ENCODE measurements at regions not wholly inside any gene's neighbourhood (a gene's known extent, or its start where the extent isn't known, plus 50 kb on each side); places are given as distances from the start of the nearest gene placed in this dataset.

DNA sequence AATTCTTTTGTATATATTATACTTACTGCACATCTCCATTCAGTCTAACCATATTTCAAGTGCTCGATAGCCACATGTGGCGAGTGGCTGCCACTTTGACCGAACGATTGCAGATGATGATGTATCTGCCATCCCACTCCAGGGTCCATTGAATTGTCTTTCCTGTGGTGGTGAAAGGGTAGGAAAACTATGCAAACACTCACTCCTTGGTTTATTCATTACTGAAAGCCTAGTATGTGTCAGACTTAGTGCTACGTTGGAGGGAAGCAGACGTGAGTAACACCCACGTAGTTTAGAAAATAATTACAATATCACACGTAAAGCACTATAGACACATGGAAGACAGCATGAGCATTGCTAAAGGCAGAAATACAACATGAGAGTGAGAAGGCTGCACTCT, 353.7 kb downstream of the CSNK1G3 start:
- ChIA-PET CTCF (ENCODE audit: partially characterized antibody) (no interaction called here), POLR2A (ENCODE audit: partially characterized antibody) (no interaction called here)
- H3K18ac ChIP-seq (ENCODE audit: extremely low read depth, low read length): no peak overlapping the region
- no peak for FAIRE-seq
- 89% methylated on average over 8 of the region's 8 CpGs; no CpG with 5 or more reads in 1 of the 2 experiments for WGBS, 2 experiments (ENCODE audit: extremely low coverage in 1 of 2, insufficient coverage in 1 of 2, insufficient read length in 1 of 2, insufficient replicate concordance in 2 of 2, low coverage in 1 of 2, low lambda C conversion rate in 2 of 2, missing lambda C conversion rate in 1 of 2)
- no peak overlapping the region for H2BK5ac ChIP-seq (ENCODE audit: low read depth, low read length)
- no peaks in the 10 kb centered on the region for H3K36me3 ChIP-seq (ENCODE audit: control insufficient read depth in 2 of 4, insufficient read depth in 4 of 4, low read length in 3 of 4)
- H2AFZ ChIP-seq (ENCODE audit: low read length): no peak overlapping the region
- H4K5ac ChIP-seq (ENCODE audit: insufficient read length, low read depth, low read length): no peak overlapping the region
- peak overlapping the region; percentile 50; the same call in 1 of the 2 replicates for H2BK20ac ChIP-seq (ENCODE audit: low read length)
- no peak overlapping the region for H3K14ac ChIP-seq (ENCODE audit: insufficient read length)
- H4K91ac ChIP-seq (replicated peaks; ENCODE audit: insufficient read length, low read length): no peak overlapping the region
- no peaks in the 10 kb centered on the region for H3K79me2 ChIP-seq (ENCODE audit: control insufficient read depth in 1 of 2, insufficient read depth in 2 of 2, low read length in 2 of 2)
- H2AK5ac ChIP-seq (ENCODE audit: low read depth, low read length): no peak overlapping the region
- TF ChIP-seq SUZ12 (IDR thresholded peaks at IDR 0.05; ENCODE audit: low read length): no peak
- TF ChIP-seq TEAD4 (IDR thresholded peaks at IDR 0.05; ENCODE audit: low read depth, low read length): no peak
- no peak for TF ChIP-seq RBBP5 (IDR thresholded peaks at IDR 0.05; ENCODE audit: borderline replicate concordance, low read depth, low read length)
- TF ChIP-seq NANOG (IDR thresholded peaks at IDR 0.05; ENCODE audit: insufficient read depth, low read depth, low read length, poor library complexity, severe bottlenecking): no peak
- no peak for TF ChIP-seq SIX5 (IDR thresholded peaks at IDR 0.05; ENCODE audit: low read depth, low read length)
- TF ChIP-seq CEBPB (IDR thresholded peaks at IDR 0.05; ENCODE audit: low read depth, low read length): no peak
- no peak for TF ChIP-seq EP300 (IDR thresholded peaks at IDR 0.05; ENCODE audit: borderline replicate concordance in 1 of 2, low read depth in 2 of 2, low read length in 2 of 2)
- TF ChIP-seq SP4 (IDR thresholded peaks at IDR 0.05; ENCODE audit: low read length): no peak
- no peak overlapping the region for H2BK120ac ChIP-seq (replicated peaks; ENCODE audit: low read depth, low read length)
- H3K4ac ChIP-seq (replicated peaks; ENCODE audit: insufficient read length, low read depth, low read length): no peak overlapping the region
- no peaks in the 10 kb centered on the region for H3K4me1 ChIP-seq (replicated peaks in 1 of 4; ENCODE audit: control insufficient read depth in 3 of 4, insufficient read depth in 4 of 4, low read length in 3 of 4)
- H3K27me3 ChIP-seq (replicated peaks in 1 of 4; ENCODE audit: control insufficient read depth in 3 of 4, extremely low read depth in 1 of 4, insufficient read depth in 3 of 4, low read length in 3 of 4): no peaks in the 10 kb centered on the region
- H3K4me3 ChIP-seq (ENCODE audit: extremely low read depth in 1 of 4, insufficient read depth in 2 of 4, low read depth in 3 of 4, low read length in 4 of 4): no peak overlapping the region
- no peak for DNase-seq (ENCODE audit: low read depth in 1 of 2, low spot score in 2 of 2)
- no peak overlapping the region for H3K27ac ChIP-seq (ENCODE audit: low read depth, low read length)
- H4K8ac ChIP-seq (ENCODE audit: extremely low read depth, insufficient read depth, low read length): no peak overlapping the region
- H3K4me2 ChIP-seq (ENCODE audit: insufficient read depth in 1 of 2, low read depth in 2 of 2, low read length in 2 of 2): no peak overlapping the region
- H3K23ac ChIP-seq (ENCODE audit: insufficient read length): no peak overlapping the region
- no peak overlapping the region for H3K56ac ChIP-seq (replicated peaks; ENCODE audit: insufficient read length, low read depth, low read length)
- H3K9me3 ChIP-seq (ENCODE audit: insufficient read depth in 2 of 2, low read depth in 1 of 2, low read length in 1 of 2): no peaks in the 10 kb centered on the region
- H4K20me1 ChIP-seq (replicated peaks in 1 of 2; ENCODE audit: control insufficient read depth in 1 of 2, insufficient read depth in 2 of 2, low read length in 2 of 2): no peaks in the 10 kb centered on the region
- H2BK15ac ChIP-seq (ENCODE audit: low read length): no peak overlapping the region
- no peak overlapping the region for H3K9ac ChIP-seq (replicated peaks in 1 of 4; ENCODE audit: extremely low read depth in 1 of 4, low read depth in 3 of 4, low read length in 3 of 4)
- no peak overlapping the region for H2BK12ac ChIP-seq (ENCODE audit: low read depth, low read length)
- no peaks in the 10 kb centered on the region for H3K23me2 ChIP-seq (ENCODE audit: low read depth, low read length)
- H3K79me1 ChIP-seq (ENCODE audit: low read depth, low read length): no peaks in the 10 kb centered on the region

Data from H1 (cell line).